Right forelimb (tissue), 1 donor: ENCODE measurements at regions not wholly inside any gene's neighbourhood (a gene's known extent, or its start where the extent isn't known, plus 50 kb on each side); places are given as distances from the start of the nearest gene placed in this dataset.
"Not testable (repeated sequence)": the region's sequence is repeated elsewhere in the genome, so short reads cannot be mapped to it uniquely, and the experiment has no call there.

Source experiments
- DNase-seq: peaks from one replicate; pipeline ENCODE4 v3.0.0-alpha.2; 2018

DNA sequence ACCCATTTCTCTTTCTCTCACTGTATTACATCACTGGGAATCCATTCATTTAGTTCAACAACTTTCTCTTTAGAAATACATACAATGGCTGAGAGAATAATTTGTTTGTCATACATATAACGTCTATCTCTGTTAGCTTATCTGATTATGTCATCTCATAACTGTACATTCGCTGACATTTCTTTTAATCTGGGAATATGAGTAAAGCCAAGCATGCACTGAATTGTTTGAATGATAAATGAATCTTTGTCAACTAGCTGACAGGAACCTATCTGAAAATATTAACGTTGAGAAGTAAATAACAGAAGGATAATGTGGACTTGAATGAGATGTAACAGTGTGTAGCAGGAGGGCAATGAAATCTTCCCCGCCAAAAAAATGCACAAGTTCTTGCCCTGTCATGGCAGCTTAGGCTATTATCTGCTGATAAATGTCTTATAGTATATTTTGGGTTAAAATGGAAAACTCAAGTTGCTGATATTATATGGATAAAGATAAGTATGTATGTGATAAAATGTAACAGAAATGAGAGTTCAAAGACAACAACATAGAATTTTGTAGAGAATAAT lies 581.2 kb upstream of the ADGRB3 start:
- DNase-seq: no peak

DNA sequence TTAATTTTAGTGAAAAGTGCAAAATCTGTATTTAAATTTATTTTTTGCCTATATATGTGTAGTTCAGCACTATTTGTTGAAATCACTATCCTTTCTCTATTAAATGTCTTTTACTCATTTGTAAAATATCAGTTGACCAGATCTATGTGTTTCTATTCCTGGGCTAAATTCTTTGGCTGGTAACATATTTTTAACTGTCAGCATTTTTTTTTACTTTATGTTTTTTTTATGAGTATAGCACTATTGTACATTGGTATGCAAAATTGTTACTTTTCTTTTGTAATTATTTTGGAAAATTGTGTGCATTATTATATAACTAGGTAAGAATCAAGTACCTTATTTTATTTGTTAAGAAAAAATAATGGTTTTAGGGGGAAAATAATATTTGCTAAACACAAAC lies 582.8 kb upstream of the ADGRB3 start:
- no peak for DNase-seq

- no peak for DNase-seq
These were observed 585.5 kb upstream of the ADGRB3 start for GRCh38 chr6:68049562-68049961.

DNA sequence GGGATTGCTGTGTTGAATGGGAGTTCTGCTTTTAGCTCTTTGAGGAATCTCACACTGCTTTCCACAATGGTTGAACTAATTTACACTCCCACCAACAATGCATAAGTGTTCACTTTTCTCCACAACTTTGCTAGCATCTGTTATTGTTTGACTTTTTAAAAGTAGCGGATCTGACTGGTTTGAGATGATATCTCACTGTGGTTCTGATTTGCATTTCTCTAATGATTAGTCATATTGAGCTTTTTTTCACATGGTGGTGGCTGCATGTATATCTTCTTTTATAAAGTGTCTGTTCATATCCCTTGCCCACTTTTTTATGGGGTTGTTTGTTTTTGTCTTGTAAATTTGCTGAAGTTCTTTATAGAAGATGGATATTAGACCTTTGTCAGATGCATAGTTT lies 588.3 kb upstream of the ADGRB3 start:
- DNase-seq: no peak

GRCh38 chr6:68046302-68046701 lies 588.8 kb upstream of the ADGRB3 start:
- DNase-seq: no peak

DNA sequence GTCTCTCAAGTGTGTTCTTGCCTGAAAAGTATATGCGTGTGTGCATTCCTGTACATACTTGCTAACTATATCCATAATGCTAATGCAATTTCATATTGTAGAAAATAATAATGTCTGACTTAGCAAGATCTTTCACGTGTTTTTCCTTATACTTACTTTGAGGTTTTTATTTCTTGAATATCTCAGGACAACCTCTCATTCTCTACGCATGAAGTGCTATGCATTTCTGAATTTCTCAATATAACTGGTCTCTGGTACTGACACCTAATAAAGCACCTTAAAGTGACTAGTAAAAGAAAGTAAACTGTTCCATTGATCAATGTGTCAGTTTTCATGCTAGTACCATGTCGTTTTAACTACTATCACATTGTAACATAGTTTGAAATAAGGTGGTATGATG lies 589.9 kb upstream of the ADGRB3 start:
- no peak for DNase-seq

GRCh38 chr6:68044264-68044663 lies 590.8 kb upstream of the ADGRB3 start:
- no peak for DNase-seq

DNA sequence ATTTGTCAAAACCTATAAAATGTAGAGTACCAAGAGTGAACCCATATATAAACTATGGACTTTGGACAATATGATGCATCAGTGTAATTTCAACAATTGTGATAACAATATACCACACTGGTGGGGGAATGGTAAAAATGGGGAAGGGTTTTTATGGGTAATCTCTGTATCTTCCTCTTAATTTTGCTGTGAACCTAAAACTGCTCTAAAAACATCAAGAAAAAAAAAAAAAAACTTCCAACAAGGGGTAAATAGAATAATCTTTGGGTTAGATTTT lies 592.0 kb upstream of the ADGRB3 start:
- no peak for DNase-seq

GRCh38 chr6:68042339-68043121 lies 592.6 kb upstream of the ADGRB3 start:
- no peak for DNase-seq

GRCh38 chr6:68040780-68041179 lies 594.3 kb upstream of the ADGRB3 start:
- no peak for DNase-seq

GRCh38 chr6:68040312-68040778 lies 594.7 kb upstream of the ADGRB3 start:
- DNase-seq: no peak

DNA sequence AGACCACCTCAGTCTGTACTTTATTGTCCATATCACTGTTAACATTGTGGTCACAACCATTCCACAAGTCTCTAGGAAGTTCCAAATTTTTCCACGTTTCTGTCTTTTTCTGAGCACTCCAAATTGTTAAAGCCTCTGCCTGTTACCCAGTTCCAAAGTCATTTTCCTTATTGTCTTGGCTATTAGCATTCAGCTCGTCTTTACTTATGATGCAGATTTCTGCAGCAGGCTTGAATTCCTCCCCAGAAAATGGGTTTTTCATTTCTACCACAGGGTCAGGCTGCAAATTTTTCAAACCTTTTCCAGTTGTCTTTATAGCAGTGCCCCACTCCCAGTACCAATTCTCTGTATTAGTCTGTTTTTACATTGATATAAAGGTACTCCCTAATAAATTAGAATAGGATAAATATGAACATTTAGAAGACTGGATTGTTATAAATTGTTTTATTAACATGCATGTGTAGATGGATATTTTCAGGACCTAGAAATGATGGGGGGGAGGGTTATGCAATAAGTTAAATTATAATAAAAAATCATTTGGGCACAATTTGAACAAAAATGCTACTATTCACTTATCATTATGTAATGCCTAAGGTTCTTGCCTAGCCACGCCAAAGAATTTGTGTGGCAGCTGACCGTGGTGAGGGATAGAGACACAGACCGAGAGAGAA lies 595.3 kb upstream of the ADGRB3 start:
- DNase-seq: no peak

DNA sequence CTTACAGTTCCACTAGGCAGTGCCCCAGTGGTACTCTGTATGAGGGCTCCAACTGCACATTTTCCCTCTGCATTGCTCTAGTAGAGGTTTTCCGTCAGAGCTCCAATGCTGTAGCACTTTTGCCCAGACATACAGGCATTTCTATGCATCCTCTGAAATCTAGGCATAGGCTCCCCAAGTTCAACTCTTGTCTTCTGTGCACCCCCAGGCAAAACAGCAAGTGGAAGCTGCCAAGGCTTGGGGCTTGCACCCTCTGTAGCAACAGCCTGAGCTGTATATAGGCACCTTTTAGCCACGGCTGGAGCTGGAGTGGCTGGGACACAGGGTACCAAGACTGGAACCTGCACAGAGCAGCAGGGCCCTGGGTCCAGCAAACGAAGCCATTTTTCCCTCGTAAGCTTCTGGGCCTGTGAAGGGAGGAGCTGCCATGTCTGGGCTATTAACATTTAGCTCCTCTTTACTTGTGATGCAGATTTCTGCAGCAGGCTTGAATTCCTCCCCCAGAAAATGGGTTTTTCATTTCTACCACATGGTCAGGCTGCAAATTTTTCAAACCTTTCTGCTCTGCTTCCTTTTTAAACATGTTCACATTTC lies 596.2 kb upstream of the ADGRB3 start:
- no peak for DNase-seq

DNA sequence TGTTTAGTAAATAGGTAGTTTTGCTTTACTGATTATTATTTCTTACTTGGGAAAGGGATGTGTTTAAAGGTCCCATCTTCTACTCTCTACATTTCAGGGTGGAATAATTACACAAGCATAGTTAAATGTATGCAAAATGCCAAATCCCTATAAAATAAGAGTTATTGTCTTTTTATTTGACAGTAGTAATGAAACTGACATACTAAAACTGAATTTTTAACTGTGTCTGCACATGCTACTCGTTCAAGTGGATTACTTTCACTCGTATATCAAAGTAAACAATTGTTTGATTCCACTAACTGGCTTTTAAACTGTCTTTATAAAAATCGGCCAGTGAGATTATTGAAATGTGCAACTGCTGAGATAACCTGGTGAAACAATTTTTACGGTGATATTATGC lies 602.9 kb upstream of the ADGRB3 start:
- DNase-seq: no peak

DNA sequence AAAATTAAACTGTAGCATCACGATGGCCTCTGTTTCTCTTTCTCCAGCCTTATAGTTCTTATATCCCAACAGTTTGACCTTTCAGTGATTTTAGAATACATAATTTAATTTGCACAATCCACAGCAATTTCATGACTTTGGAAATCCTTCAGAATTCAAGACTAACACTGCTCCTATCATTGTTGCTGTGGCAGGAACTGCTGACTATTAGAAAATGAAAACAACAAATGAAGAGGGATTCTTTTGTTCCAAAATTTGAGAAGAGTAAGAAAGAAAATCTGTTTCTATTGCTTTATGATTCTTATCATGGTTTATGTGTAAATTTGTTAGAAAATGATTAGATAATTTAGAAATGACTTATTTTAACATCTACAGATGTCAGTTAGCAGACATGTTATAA lies 604.0 kb upstream of the ADGRB3 start:
- DNase-seq: no peak

DNA sequence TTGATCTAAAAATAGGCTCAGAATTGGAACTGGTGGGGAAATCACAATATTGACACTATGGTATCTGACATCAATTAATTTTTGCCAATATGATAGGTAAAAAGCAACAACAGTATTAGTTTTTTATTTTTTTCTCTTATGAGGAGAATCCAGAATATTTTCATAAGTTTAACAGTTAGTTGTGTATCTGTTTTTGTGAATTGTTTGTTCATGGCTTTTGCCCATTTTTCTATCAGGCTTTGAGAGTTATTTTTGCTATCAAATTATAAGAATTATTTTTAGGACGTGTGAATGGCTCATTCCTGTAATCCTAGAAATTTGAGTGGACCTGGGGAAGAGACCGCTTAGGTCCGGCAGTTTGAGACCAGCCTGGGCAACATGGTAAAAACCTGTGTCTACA lies 608.6 kb upstream of the ADGRB3 start:
- no peak for DNase-seq

- DNase-seq: no peak
These were observed 609.3 kb upstream of the ADGRB3 start for GRCh38 chr6:68025764-68026163.

DNA sequence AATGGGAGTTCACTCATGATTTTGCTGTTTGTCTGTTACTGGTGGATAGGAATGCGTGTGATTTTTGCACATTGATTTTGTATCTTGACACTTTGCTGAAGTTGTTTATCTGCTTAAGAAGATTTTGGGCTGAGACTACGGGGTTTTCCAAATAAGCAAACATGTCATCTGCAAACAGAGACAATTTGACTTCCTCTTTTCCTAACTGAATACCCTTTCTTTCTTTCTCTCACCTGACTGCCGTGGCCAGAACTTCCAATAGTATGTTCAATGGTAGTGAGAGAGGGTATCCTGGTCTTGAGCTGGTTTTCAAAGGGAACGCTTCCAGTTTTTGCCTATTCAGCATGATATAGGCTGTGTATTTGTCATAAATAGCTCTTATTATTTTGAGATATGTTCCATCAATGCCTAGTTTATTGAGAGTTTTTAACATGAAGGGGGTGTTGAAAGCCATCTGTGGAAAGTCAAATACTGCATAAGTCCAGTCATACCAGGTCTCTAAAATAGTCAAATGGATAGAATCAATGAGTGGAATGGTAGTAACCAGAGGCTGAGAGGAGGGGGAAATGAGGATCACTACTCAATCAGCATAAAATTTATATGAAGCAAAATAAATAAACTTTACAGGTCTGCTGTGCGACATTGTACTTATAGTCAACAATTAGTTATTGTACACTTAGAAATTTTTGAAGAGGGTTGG lies 610.4 kb upstream of the ADGRB3 start:
- DNase-seq: no peak

GRCh38 chr6:68022968-68023367 lies 612.1 kb upstream of the ADGRB3 start:
- DNase-seq: not testable (repeated sequence)

DNA sequence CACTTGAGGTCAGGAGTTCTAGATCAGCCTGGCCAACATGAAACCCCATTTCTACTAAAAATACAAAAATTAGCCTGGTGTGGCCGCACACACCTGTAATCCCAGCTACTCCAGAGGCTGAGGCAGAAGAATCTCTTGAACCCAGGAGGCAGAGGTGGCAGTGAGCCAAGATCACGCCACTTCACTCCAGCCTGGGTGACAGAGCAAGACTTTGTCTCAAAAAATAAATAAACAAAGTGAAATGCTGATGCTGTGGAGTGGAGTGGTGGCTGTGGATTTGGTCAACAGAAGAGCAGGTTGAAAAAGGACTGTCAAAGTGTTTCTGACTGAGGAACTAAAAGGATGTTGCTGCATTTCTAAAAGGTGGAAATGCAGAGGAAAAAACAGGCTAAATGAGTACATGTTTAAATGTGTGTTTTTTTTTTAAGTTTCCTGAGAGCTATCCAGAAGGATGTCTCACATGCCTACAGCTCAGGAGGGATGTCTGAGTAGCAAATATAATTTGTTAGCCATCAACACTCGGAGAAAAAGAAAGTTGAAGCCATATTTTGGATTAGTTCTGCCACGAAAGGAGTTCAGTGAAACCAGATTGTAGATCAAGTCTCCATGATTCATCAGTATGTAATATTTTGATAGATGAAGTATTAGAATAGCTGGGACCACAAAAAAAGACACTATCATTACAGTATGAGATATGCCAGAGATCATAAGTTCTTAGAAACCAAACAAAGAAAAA lies 621.1 kb upstream of the ADGRB3 start:
- DNase-seq: no peak

GRCh38 chr6:68012822-68013221 lies 622.3 kb upstream of the ADGRB3 start:
- no peak for DNase-seq

DNA sequence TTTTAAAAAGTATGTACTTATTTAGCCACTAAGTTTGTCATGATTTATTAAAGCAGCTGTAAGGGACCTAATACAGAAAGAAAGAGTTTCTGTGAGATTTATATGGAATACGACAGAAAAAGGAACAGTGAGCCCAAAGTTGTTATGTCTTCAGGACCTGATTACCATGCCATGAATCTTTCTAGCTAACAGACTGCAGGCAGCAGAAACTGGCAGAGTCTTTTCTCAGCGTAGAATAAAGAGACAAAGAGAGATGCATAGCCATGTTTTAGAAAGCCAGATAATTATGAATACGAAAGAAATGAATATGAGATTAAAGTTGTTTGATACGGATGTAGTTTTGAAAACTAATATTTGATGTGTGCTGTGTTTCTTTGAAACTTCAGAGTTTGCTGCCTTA lies 624.1 kb upstream of the ADGRB3 start:
- no peak for DNase-seq

- DNase-seq: no peak
These were observed 626.6 kb upstream of the ADGRB3 start for GRCh38 chr6:68008445-68008844.
